Renal cortex interstitium (tissue), 11 donors: ENCODE measurements at regions not wholly inside any gene's neighbourhood (a gene's known extent, or its start where the extent isn't known, plus 50 kb on each side); places are given as distances from the start of the nearest gene placed in this dataset.

Experiments used
- DNase-seq, 11 donors: peaks; one replicate each; pipeline ENCODE4 v3.0.0-alpha.2; 2013; ENCODE audit warnings: low read depth in 9 of 11, low spot score in 4 of 11; ENCODE audit errors: extremely low read depth in 1 of 11

GRCh38 chr3:25041871-25042584 lies 386.0 kb upstream of the RARB start:
- DNase-seq: no peak

- DNase-seq: no peak
Observed at GRCh38 chr3:25043177-25043576, 384.9 kb upstream of the RARB start.

- no peak for DNase-seq
Observed at GRCh38 chr3:25043749-25044148, 384.3 kb upstream of the RARB start.

GRCh38 chr3:25044762-25045710 lies 383.0 kb upstream of the RARB start:
- DNase-seq: peak in 2 of 11 donors; percentile 40 to 41

GRCh38 chr3:25046911-25047771 lies 380.9 kb upstream of the RARB start:
- no peak for DNase-seq

- DNase-seq: no peak
Observed at GRCh38 chr3:25049304-25049703, 378.8 kb upstream of the RARB start.

GRCh38 chr3:25053360-25053759 lies 374.7 kb upstream of the RARB start:
- DNase-seq: no peak

- DNase-seq: no peak
Observed at GRCh38 chr3:25056036-25056755, 371.9 kb upstream of the RARB start.

GRCh38 chr3:25056803-25057351 lies 371.2 kb upstream of the RARB start:
- DNase-seq: no peak

- no peak for DNase-seq
Observed at GRCh38 chr3:25057379-25057778, 370.7 kb upstream of the RARB start.

- DNase-seq: no peak
Observed at GRCh38 chr3:25064681-25065080, 363.4 kb upstream of the RARB start.

GRCh38 chr3:25069970-25070369 lies 358.1 kb upstream of the RARB start:
- no peak for DNase-seq

GRCh38 chr3:25071846-25072245 lies 356.2 kb upstream of the RARB start:
- DNase-seq: no peak

- peak in 1 of 11 donors; percentile 55 for DNase-seq
Observed at GRCh38 chr3:25073423-25073822, 354.6 kb upstream of the RARB start.

GRCh38 chr3:25074149-25074548 lies 353.9 kb upstream of the RARB start:
- peak in 2 of 11 donors; percentile 27 to 43 for DNase-seq

GRCh38 chr3:25080461-25080860 lies 347.6 kb upstream of the RARB start:
- DNase-seq: no peak

GRCh38 chr3:25084016-25084415 lies 344.0 kb upstream of the RARB start:
- no peak for DNase-seq

GRCh38 chr3:25086721-25087120 lies 341.3 kb upstream of the RARB start:
- DNase-seq: no peak
